GM10266 (cell line): ENCODE measurements at regions not wholly inside any gene's neighbourhood (a gene's known extent, or its start where the extent isn't known, plus 50 kb on each side); places are given as distances from the start of the nearest gene placed in this dataset.

ENCODE experiments used
- DNase-seq: peaks from one replicate; pipeline ENCODE4 v3.0.0; 2012; ENCODE audit errors: extremely low spot score
- TF ChIP-seq, protein P1 (sequence below): IDR thresholded peaks from 2 replicates; pipeline ENCODE4 v1.5.1; 2012; ENCODE audit warnings: mild to moderate bottlenecking, low read depth; ENCODE audit not compliant: control insufficient read depth, insufficient read depth; ENCODE audit errors: missing control alignments

- TF ChIP-seq, protein P1, sequence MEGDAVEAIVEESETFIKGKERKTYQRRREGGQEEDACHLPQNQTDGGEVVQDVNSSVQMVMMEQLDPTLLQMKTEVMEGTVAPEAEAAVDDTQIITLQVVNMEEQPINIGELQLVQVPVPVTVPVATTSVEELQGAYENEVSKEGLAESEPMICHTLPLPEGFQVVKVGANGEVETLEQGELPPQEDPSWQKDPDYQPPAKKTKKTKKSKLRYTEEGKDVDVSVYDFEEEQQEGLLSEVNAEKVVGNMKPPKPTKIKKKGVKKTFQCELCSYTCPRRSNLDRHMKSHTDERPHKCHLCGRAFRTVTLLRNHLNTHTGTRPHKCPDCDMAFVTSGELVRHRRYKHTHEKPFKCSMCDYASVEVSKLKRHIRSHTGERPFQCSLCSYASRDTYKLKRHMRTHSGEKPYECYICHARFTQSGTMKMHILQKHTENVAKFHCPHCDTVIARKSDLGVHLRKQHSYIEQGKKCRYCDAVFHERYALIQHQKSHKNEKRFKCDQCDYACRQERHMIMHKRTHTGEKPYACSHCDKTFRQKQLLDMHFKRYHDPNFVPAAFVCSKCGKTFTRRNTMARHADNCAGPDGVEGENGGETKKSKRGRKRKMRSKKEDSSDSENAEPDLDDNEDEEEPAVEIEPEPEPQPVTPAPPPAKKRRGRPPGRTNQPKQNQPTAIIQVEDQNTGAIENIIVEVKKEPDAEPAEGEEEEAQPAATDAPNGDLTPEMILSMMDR, result no peak
- DNase-seq, result no peak
Measured at GRCh38 chr5:8233479-8233878, 364.5 kb downstream of the MTRR start.

- TF ChIP-seq, protein P1, result no peak
- no peak for DNase-seq
Measured at GRCh38 chr5:8234179-8234770, 365.3 kb downstream of the MTRR start.

GRCh38 chr5:8238080-8238479, 369.1 kb downstream of the MTRR start:
- TF ChIP-seq, protein P1, result no peak
- no peak for DNase-seq

DNA sequence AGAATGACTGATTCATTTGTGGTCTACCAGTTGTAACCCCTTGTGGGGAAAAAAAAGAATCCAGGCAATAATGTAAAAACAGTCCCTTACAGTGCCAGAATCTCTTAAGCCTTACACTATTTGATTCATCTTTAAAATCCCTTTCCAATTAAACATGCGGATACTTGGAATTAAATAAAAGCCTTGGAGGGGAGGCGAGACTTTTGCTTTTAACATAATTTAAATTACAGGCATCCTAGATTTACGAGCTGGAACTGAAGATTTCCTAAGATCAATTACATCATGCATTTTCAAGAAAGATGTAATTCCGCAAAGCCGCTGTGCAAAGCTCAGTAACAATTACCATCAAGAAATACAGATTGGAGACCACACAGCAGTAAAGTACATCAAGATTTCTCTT, 370.2 kb downstream of the MTRR start:
- no peak for DNase-seq
- TF ChIP-seq, protein P1, result no peak

GRCh38 chr5:8239646-8240045, 370.7 kb downstream of the MTRR start:
- TF ChIP-seq, protein P1, result no peak
- no peak for DNase-seq

DNA sequence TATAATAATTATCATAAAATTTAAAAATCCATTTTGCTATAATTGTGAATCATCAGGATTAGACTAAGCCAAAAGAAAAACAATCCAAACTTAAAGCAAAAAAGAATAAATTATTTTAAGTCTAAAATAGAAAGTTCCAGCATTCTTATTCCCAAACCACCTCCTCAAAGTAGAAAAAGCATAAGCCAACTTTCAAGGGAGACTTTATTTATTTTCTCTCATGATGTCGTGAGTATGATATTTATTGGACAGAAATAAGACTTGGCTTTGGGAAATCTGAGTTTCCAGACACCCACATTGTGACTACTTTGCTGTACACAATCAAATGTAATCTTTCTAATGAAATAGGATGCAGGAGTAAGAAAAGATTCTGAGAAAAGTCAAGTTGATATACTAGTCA, 372.1 kb downstream of the MTRR start:
- no peak for DNase-seq
- TF ChIP-seq, protein P1, result no peak

DNA sequence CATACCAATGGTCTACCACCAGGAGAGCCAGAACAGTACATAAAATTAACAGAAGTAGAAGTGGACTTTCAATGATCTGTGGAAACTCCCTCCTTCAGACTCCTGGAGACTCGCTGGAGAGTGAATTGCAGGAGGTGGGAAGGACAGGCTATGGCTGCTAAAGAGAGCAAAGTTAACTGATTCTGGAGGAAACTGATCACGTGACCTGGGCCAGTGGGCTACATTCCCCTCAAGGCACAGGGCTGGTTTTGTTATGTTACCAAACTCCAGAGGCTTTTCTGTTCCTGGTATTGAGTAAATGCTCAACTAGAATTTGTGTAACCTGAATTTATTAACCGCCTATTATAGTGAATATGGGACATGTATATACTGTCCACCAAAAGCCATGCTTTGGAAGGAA, 372.6 kb downstream of the MTRR start:
- TF ChIP-seq, protein P1, result no peak

More for the DNA sequence above, 372.6 kb downstream of the MTRR start:
- no peak for DNase-seq
